ENCODE measurements at regions not wholly inside any gene's neighbourhood (a gene's known extent, or its start where the extent isn't known, plus 50 kb on each side); places are given as distances from the start of the nearest gene placed in this dataset.
A peak's percentile ranks its signal among the peaks of the same experiment; 100 is the strongest.
"Not testable (repeated sequence)": the region's sequence is repeated elsewhere in the genome, so short reads cannot be mapped to it uniquely, and the experiment has no call there.

DNA sequence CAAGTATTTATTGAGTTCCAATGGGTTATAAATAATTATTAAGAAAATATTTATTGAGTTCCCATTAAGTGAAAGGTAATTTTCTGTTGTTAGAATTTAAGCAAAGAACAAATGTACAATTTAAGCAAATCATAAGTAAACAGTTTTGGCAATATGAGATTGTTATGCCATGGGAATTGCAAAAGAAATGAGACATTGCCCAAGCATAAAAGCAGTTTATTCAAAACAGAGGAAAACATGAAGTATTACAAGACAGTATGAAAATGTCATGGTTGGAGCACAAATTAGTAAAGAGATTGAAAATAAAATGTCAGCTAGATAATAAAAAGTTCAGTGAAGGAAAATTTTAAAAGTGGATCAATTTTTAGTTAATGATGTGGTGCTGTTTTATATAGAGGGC is 706.1 kb upstream of the EPHA5 start:
- Histone ChIP-seq H3K4me3 (ENCODE audit: low read length) (no peak overlapping the region), H3K27ac (ENCODE audit: low read length) (no peak overlapping the region), H3K9me3 (replicated peaks; ENCODE audit: control insufficient read depth, low read depth, low read length) (no peaks in the 10 kb centered on the region), H3K27me3 (ENCODE audit: control insufficient read depth, insufficient read depth, low read length) (no peaks in the 10 kb centered on the region), H3K4me1 (ENCODE audit: control insufficient read depth, insufficient read depth, low read length) (no peaks in the 10 kb centered on the region), H3K36me3 (ENCODE audit: control insufficient read depth, insufficient read depth, low read length) (no peaks in the 10 kb centered on the region)
- DNase-seq: no peak

DNA sequence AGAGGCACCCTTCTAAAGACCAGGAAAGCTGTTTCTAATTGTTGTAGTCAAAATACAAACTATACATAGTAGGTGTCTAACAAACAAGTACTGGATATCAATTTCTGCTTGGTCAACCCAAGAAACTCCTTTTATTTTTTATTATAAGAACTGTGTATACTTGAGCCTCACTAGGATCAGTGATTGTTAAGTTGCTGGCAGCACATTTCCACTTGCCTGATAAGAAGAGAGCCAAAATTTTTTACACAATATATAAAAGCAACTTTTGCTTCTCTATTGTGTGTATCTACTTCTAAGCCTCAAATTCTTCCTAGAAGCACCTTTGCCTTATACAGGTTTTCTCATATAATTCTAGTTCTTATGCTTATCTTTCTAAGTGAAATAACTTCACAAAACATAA is 703.0 kb upstream of the EPHA5 start:
- Histone ChIP-seq H3K27ac (ENCODE audit: low read length) (no peak overlapping the region), H3K4me1 (ENCODE audit: control insufficient read depth, insufficient read depth, low read length) (no peaks in the 10 kb centered on the region), H3K36me3 (ENCODE audit: control insufficient read depth, insufficient read depth, low read length) (no peaks in the 10 kb centered on the region), H3K4me3 (ENCODE audit: low read length) (no peak overlapping the region), H3K27me3 (ENCODE audit: control insufficient read depth, insufficient read depth, low read length) (no peaks in the 10 kb centered on the region), H3K9me3 (replicated peaks; ENCODE audit: control insufficient read depth, low read depth, low read length) (no peaks in the 10 kb centered on the region)
- no peak for DNase-seq

DNA sequence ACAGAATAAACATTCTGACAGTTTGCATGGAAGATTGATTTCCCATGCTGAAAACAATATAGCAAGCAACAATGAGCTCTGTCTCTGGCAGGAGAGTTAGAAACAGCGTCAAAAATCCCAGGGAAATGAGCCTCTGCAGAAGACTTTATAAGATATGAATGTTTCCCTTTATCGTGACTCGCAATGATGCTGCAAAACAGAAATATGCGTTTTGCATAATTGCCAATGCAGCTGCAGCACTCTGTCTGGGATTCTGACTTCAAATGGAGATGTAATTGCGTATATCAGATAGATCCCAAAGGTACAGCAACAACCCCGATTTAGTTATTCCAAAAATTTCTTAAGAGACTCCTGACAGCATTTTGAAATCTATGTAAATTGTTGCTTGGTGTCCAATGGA is 702.4 kb upstream of the EPHA5 start:
- Histone ChIP-seq H3K4me3 (ENCODE audit: low read length) (no peak overlapping the region), H3K9me3 (replicated peaks; ENCODE audit: control insufficient read depth, low read depth, low read length) (no peaks in the 10 kb centered on the region), H3K36me3 (ENCODE audit: control insufficient read depth, insufficient read depth, low read length) (no peaks in the 10 kb centered on the region), H3K27me3 (ENCODE audit: control insufficient read depth, insufficient read depth, low read length) (no peaks in the 10 kb centered on the region), H3K4me1 (ENCODE audit: control insufficient read depth, insufficient read depth, low read length) (no peaks in the 10 kb centered on the region), H3K27ac (ENCODE audit: low read length) (no peak overlapping the region)
- DNase-seq: peak; percentile 95
- WGBS (ENCODE audit: insufficient coverage): 20% methylated on average over 1 of the region's 6 CpGs

DNA sequence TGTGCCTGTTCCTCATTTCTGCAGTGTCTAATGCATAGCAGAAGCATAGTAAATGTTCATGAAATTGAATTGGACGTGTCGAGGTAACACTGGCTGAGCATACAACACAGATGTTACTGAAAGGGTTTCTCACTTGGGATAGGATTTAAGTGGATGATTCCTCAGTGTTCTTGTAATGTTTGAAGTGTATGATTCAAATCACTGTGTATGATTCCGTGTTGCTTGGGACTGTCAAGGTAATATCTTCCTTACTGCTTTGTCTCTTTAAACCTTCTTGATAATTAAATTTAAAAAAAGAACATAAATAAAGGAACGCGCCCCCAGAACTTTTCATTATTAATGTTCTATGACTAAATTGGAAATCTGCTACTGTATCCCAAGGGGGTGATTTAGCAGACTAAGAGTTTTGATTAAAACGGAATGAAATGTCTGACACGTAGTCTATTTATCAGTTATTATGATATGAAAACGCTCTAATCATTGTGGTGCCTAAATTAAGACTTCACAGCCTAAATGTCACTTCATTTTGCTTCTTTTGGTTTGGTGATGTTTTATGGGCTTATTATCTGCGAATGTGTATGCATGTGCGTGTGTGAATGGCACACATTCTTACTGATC is 696.9 kb upstream of the EPHA5 start:
- Histone ChIP-seq H3K27me3 (ENCODE audit: control insufficient read depth, insufficient read depth, low read length) (no peaks in the 10 kb centered on the region), H3K9me3 (replicated peaks; ENCODE audit: control insufficient read depth, low read depth, low read length) (no peaks in the 10 kb centered on the region), H3K4me3 (ENCODE audit: low read length) (no peak overlapping the region), H3K27ac (ENCODE audit: low read length) (no peak overlapping the region), H3K4me1 (ENCODE audit: control insufficient read depth, insufficient read depth, low read length) (no peaks in the 10 kb centered on the region), H3K36me3 (ENCODE audit: control insufficient read depth, insufficient read depth, low read length) (no peaks in the 10 kb centered on the region)
- no peak for DNase-seq
- 45% methylated on average over 2 of the region's 10 CpGs for WGBS (ENCODE audit: insufficient coverage)

DNA sequence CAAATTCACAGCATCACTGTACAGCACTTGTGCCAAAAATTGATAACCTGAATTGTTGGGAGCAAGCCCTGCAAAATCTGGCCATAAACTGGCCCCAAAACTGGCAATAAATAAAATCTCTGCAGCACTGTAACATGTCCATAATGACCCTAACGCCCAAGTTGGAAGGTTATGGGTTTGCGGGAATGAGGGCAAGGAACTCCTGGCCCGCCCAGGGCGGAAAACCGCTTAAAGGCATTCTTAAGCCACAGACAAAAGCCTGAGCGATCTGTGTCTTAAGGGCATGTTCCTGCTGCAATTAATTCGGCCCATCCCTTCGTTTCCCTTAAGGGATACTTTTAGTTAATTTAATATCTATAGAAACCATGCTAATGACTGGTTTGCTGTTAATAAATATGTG is 690.1 kb upstream of the EPHA5 start:
- H3K4me1 ChIP-seq (ENCODE audit: control insufficient read depth, insufficient read depth, low read length); H3K36me3 ChIP-seq (ENCODE audit: control insufficient read depth, insufficient read depth, low read length); H3K9me3 ChIP-seq (replicated peaks; ENCODE audit: control insufficient read depth, low read depth, low read length); DNase-seq; H3K27me3 ChIP-seq (ENCODE audit: control insufficient read depth, insufficient read depth, low read length); H3K27ac ChIP-seq (ENCODE audit: low read length); H3K4me3 ChIP-seq (ENCODE audit: low read length): not testable (repeated sequence)
- WGBS (ENCODE audit: insufficient coverage): 95% methylated on average over 4 of the region's 8 CpGs

DNA sequence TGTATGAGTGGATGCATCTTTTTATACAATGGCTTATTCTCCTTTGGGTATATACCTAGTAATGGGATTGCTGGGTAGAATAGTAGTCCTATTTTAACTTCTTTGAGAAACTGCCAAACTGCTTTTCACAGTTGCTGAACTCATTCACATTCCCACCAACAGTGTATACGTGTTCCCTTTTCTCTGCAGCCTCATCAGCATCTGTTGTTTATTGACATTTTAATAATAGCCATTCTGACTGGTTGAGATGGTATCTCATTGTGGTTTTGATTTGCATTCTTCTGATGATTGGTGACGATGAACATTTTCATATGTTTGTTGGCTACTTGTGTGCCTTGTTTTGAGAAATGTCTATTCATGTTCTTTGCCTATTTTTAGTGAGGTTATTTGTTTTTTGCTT is 687.0 kb upstream of the EPHA5 start:
- Histone ChIP-seq H3K4me1 (ENCODE audit: control insufficient read depth, insufficient read depth, low read length) (no peaks in the 10 kb centered on the region), H3K27ac (ENCODE audit: low read length) (no peak overlapping the region), H3K36me3 (ENCODE audit: control insufficient read depth, insufficient read depth, low read length) (no peaks in the 10 kb centered on the region), H3K27me3 (ENCODE audit: control insufficient read depth, insufficient read depth, low read length) (no peaks in the 10 kb centered on the region), H3K4me3 (ENCODE audit: low read length) (no peak overlapping the region), H3K9me3 (replicated peaks; ENCODE audit: control insufficient read depth, low read depth, low read length) (no peaks in the 10 kb centered on the region)
- 83% methylated on average over 1 of the region's 2 CpGs for WGBS (ENCODE audit: insufficient coverage)
- DNase-seq: no peak

DNA sequence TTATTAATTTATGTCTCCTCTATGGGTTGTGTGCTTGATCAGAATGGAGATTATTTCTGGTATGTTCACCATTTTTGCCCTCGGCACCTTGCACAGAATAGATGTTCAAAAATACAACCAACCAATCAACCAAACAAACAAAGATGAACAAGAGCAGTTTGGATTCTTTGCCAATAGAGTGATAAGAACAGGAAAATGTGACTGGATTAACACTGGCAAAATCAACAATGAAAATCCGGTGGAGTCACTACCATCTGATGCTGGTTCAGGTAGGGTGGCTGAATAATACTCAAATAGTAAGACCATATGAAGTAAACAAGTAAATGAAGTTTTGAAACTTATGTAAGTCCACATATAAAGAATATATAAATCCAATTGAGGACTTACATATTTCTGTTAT is 685.0 kb upstream of the EPHA5 start:
- no peaks in the 10 kb centered on the region for H3K4me1 ChIP-seq (ENCODE audit: control insufficient read depth, insufficient read depth, low read length)
- H3K36me3 ChIP-seq (ENCODE audit: control insufficient read depth, insufficient read depth, low read length): no peaks in the 10 kb centered on the region
- DNase-seq: no peak
- no peak overlapping the region for H3K4me3 ChIP-seq (ENCODE audit: low read length)
- no peak overlapping the region for H3K27ac ChIP-seq (ENCODE audit: low read length)
- no peaks in the 10 kb centered on the region for H3K27me3 ChIP-seq (ENCODE audit: control insufficient read depth, insufficient read depth, low read length)
- WGBS (ENCODE audit: insufficient coverage): no CpG with 5 or more reads among the region's 2 CpGs
- H3K9me3 ChIP-seq (replicated peaks; ENCODE audit: control insufficient read depth, low read depth, low read length): no peaks in the 10 kb centered on the region

DNA sequence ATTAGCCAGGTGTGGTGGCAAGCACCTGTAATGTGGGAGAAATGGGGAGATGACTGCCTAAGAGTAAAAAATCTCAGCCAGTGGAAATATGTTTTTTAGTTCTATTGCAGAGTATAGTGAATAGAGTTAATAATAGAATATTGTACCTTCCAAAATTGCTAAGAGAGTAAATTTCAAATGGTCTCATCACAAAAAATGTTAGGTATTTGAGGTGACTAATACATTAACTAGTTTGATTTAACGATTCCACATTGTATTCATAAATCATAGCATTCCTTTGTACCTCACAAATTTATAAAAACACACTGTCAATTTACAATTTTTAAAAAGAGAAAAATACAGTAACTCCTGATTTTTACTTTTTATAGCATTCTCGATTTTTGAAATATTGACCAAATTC is 681.5 kb upstream of the EPHA5 start:
- no peaks in the 10 kb centered on the region for H3K36me3 ChIP-seq (ENCODE audit: control insufficient read depth, insufficient read depth, low read length)

DNA sequence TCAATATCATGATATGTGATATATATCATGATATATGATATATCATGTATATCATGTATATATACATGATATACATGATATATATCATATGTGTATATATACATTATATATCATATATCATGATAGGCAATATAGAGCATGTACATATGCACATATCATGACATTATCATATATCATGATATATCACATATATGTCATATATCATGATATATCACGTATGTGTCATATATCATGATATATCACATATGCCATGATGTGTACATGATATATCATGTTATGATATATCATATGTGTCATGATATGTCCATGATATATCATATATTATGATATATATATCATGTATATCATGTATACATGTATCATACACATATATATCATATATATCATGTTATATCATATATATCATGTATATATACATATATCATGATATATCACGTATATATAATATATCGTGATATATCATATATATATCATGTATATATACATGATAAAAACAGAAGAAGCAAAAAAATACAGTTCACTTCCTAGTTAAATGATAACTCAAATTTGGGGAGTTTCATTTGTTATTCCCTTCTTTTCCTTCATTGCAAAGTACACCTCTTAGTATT is 670.1 kb upstream of the EPHA5 start:
- H3K4me3 ChIP-seq (ENCODE audit: low read length): no peak overlapping the region
- H3K27me3 ChIP-seq (ENCODE audit: control insufficient read depth, insufficient read depth, low read length): no peaks in the 10 kb centered on the region
- H3K9me3 ChIP-seq (replicated peaks; ENCODE audit: control insufficient read depth, low read depth, low read length): no peaks in the 10 kb centered on the region
- no peaks in the 10 kb centered on the region for H3K4me1 ChIP-seq (ENCODE audit: control insufficient read depth, insufficient read depth, low read length)
- no peak overlapping the region for H3K27ac ChIP-seq (ENCODE audit: low read length)
- DNase-seq: no peak
- no peaks in the 10 kb centered on the region for H3K36me3 ChIP-seq (ENCODE audit: control insufficient read depth, insufficient read depth, low read length)
- WGBS (ENCODE audit: insufficient coverage): no CpG with 5 or more reads among the region's 3 CpGs

More for the DNA sequence above, 681.5 kb upstream of the EPHA5 start:
- no peaks in the 10 kb centered on the region for H3K9me3 ChIP-seq (replicated peaks; ENCODE audit: control insufficient read depth, low read depth, low read length)
- H3K4me3 ChIP-seq (ENCODE audit: low read length): no peak overlapping the region
- no CpG with 5 or more reads among the region's 2 CpGs for WGBS (ENCODE audit: insufficient coverage)
- H3K4me1 ChIP-seq (ENCODE audit: control insufficient read depth, insufficient read depth, low read length): no peaks in the 10 kb centered on the region
- H3K27me3 ChIP-seq (ENCODE audit: control insufficient read depth, insufficient read depth, low read length): no peaks in the 10 kb centered on the region
- H3K27ac ChIP-seq (ENCODE audit: low read length): no peak overlapping the region
- no peak for DNase-seq

DNA sequence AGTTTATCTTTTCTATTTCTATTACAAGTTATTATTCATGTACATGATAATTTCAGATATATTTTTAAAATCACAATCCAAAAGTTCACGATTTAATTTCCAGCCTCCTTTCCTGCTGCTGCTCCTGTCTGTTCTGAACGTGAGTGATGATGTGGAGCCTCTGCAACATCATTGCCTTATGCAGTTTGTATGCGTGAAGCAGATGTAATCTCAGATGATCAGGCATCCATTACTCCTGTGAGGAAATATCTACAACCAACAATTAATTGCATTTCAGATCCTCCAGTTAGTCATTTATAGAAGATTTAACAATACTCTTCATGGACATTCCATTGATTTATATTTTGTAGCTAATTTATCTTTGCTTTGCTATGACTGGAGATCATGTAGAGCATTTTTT is 668.7 kb upstream of the EPHA5 start:
- Histone ChIP-seq H3K4me1 (ENCODE audit: control insufficient read depth, insufficient read depth, low read length) (no peaks in the 10 kb centered on the region), H3K36me3 (ENCODE audit: control insufficient read depth, insufficient read depth, low read length) (no peaks in the 10 kb centered on the region), H3K27ac (ENCODE audit: low read length) (no peak overlapping the region), H3K27me3 (ENCODE audit: control insufficient read depth, insufficient read depth, low read length) (no peaks in the 10 kb centered on the region), H3K4me3 (ENCODE audit: low read length) (no peak overlapping the region), H3K9me3 (replicated peaks; ENCODE audit: control insufficient read depth, low read depth, low read length) (no peaks in the 10 kb centered on the region)
- no CpG with 5 or more reads among the region's 3 CpGs for WGBS (ENCODE audit: insufficient coverage)
- no peak for DNase-seq

DNA sequence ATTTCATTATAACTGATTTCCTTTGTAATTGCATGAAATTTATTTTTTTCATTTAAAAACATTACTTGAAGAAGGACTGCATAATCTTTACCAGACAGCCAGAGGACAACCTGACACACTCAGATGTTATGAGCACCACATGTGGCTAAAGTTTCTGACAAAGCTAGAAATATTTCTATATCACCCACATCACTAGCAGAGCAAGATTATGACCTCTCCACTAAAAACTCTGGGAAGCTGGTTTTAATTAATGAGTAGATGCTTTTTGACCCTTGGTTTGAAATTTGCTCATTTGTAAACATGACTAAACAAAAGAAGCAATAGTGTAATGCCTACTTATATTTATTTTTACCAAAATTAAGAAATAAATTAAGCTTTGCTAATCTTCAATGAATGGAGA is 661.5 kb upstream of the EPHA5 start:
- H3K4me3 ChIP-seq (ENCODE audit: low read length): no peak overlapping the region
- no peak for DNase-seq

More for the DNA sequence above, 661.5 kb upstream of the EPHA5 start:
- no peaks in the 10 kb centered on the region for H3K27me3 ChIP-seq (ENCODE audit: control insufficient read depth, insufficient read depth, low read length)
- no peaks in the 10 kb centered on the region for H3K36me3 ChIP-seq (ENCODE audit: control insufficient read depth, insufficient read depth, low read length)
- H3K4me1 ChIP-seq (ENCODE audit: control insufficient read depth, insufficient read depth, low read length): no peaks in the 10 kb centered on the region
- H3K9me3 ChIP-seq (replicated peaks; ENCODE audit: control insufficient read depth, low read depth, low read length): no peaks in the 10 kb centered on the region
- no peak overlapping the region for H3K27ac ChIP-seq (ENCODE audit: low read length)

All from muscle of leg (tissue), 3 donors.